ENCODE measurements at regions not wholly inside any gene's neighbourhood (a gene's known extent, or its start where the extent isn't known, plus 50 kb on each side); places are given as distances from the start of the nearest gene placed in this dataset.

- no peak for TF ChIP-seq CTCF (IDR thresholded peaks at IDR 0.05 in 2 of 3, conservative IDR thresholded peaks at IDR 0.05 in 1 of 3; ENCODE audit: borderline replicate concordance in 1 of 3, insufficient read depth in 1 of 3, low read depth in 2 of 3, low read length in 2 of 3)
Measured at GRCh38 chr1:37404711-37405110, 69.7 kb upstream of the ZC3H12A start (continued).

GRCh38 chr1:37410105-37410504 lies 64.3 kb upstream of the ZC3H12A start:
- no peak overlapping the region; the same call in 1 of the 2 replicates for H3K4me2 ChIP-seq (ENCODE audit: low read length)
- RAD21 ChIA-PET (ENCODE audit: low non-redundant PET in 1 of 2, low total read pairs in 2 of 2, uncharacterized antibody in 2 of 2, unreplicated experiment in 2 of 2), result no interaction called here
- H3K36me3 ChIP-seq (ENCODE audit: control insufficient read depth in 1 of 2, insufficient read depth in 2 of 2, low read length in 2 of 2), result no peaks in the 10 kb centered on the region
- no peak for TF ChIP-seq ZFX (IDR thresholded peaks at IDR 0.05)
- no peak for TF ChIP-seq ELF1 (IDR thresholded peaks at IDR 0.05; ENCODE audit: borderline replicate concordance, low read depth)
- no peak for TF ChIP-seq EZH2phosphoT487 (IDR thresholded peaks at IDR 0.05; ENCODE audit: borderline replicate concordance)
- no peak for TF ChIP-seq YY1 (IDR thresholded peaks at IDR 0.05; ENCODE audit: extremely low read depth, insufficient replicate concordance, low read depth, low read length)
- H2AFZ ChIP-seq (ENCODE audit: low read depth, low read length, poor library complexity, severe bottlenecking), result no peak overlapping the region
- CTCF ChIA-PET, result no interaction called here
- H3K27me3 ChIP-seq (ENCODE audit: insufficient read depth, low read length), result peaks cover 33% of the 10 kb centered on the region
- no peaks in the 10 kb centered on the region for H3K9me3 ChIP-seq (ENCODE audit: control insufficient read depth in 1 of 2, insufficient read depth in 1 of 2, low read depth in 1 of 2, low read length in 2 of 2)
- POLR2A ChIA-PET, result no interaction called here
- H3K9ac ChIP-seq (ENCODE audit: low read length), result no peak overlapping the region
- intact Hi-C loops (cut with micrococcal nuclease), result no loop called here
- ATAC-seq (peak; percentile 50), DNase-seq (ENCODE audit: low read depth, low spot score) (no peak)
- H3K4me1 ChIP-seq (ENCODE audit: control insufficient read depth in 1 of 2, insufficient read depth in 2 of 2, low read length in 2 of 2), result no peaks in the 10 kb centered on the region
- no peak overlapping the region for H3K4me3 ChIP-seq (replicated peaks in 1 of 2; ENCODE audit: low read depth in 1 of 2, low read length in 2 of 2)
- no peaks in the 10 kb centered on the region for H3K79me2 ChIP-seq (ENCODE audit: insufficient read depth, low read length)
- H4K20me1 ChIP-seq (ENCODE audit: insufficient read depth), result no peaks in the 10 kb centered on the region
- no peak overlapping the region for H3K27ac ChIP-seq (ENCODE audit: low read depth, low read length)
- BruUV-seq (replicated peaks), result no TSS peak
- H3K9me2 ChIP-seq (ENCODE audit: insufficient read depth), result no peaks in the 10 kb centered on the region

- H3K4me2 ChIP-seq (ENCODE audit: low read length), result no peak overlapping the region
- H3K36me3 ChIP-seq (ENCODE audit: control insufficient read depth in 1 of 2, insufficient read depth in 2 of 2, low read length in 2 of 2), result no peaks in the 10 kb centered on the region
- CTCF ChIA-PET, result no interaction called here
- DNase-seq (ENCODE audit: low read depth, low spot score) (no peak), ATAC-seq (peak; percentile 63; the same call in 1 of the 2 replicates)
- H3K79me2 ChIP-seq (ENCODE audit: insufficient read depth, low read length), result no peaks in the 10 kb centered on the region
- TF ChIP-seq TCF7L2 (IDR thresholded peaks at IDR 0.05; ENCODE audit: borderline replicate concordance, extremely low read depth, insufficient read depth, insufficient read length) (peak; percentile 12), REST (IDR thresholded peaks at IDR 0.05; ENCODE audit: low read depth) (peak; percentile 91), EGR1 (IDR thresholded peaks at IDR 0.05; ENCODE audit: low read depth) (no peak)
- peaks cover 29% of the 10 kb centered on the region for H3K27me3 ChIP-seq (ENCODE audit: insufficient read depth, low read length)
- H4K20me1 ChIP-seq (ENCODE audit: insufficient read depth), result no peaks in the 10 kb centered on the region
- no peaks in the 10 kb centered on the region for H3K9me3 ChIP-seq (ENCODE audit: control insufficient read depth in 1 of 2, insufficient read depth in 1 of 2, low read depth in 1 of 2, low read length in 2 of 2)
- RAD21 ChIA-PET (ENCODE audit: low non-redundant PET in 1 of 2, low total read pairs in 2 of 2, uncharacterized antibody in 2 of 2, unreplicated experiment in 2 of 2), result no interaction called here
- POLR2A ChIA-PET, result no interaction called here
- H2AFZ ChIP-seq (ENCODE audit: low read depth, low read length, poor library complexity, severe bottlenecking), result no peak overlapping the region
- no peak overlapping the region for H3K9ac ChIP-seq (ENCODE audit: low read length)
- intact Hi-C loops (cut with micrococcal nuclease), result no loop called here
- H3K4me1 ChIP-seq (ENCODE audit: control insufficient read depth in 1 of 2, insufficient read depth in 2 of 2, low read length in 2 of 2), result no peaks in the 10 kb centered on the region
- no peak overlapping the region for H3K27ac ChIP-seq (ENCODE audit: low read depth, low read length)
- no peaks in the 10 kb centered on the region for H3K9me2 ChIP-seq (ENCODE audit: insufficient read depth)
- no peak overlapping the region for H3K4me3 ChIP-seq (replicated peaks in 1 of 2; ENCODE audit: low read depth in 1 of 2, low read length in 2 of 2)
- BruUV-seq (replicated peaks), result no TSS peak
Measured at GRCh38 chr1:37410815-37411214, 63.6 kb upstream of the ZC3H12A start.

All from HCT116 (cell line).